Kidney tubule cell (primary cell): ENCODE measurements at regions not wholly inside any gene's neighbourhood (a gene's known extent, or its start where the extent isn't known, plus 50 kb on each side); places are given as distances from the start of the nearest gene placed in this dataset.

ENCODE experiments used
- DNase-seq: peaks from one replicate; pipeline ENCODE4 v3.0.0-alpha.2; 2018; ENCODE audit warnings: low spot score

DNA sequence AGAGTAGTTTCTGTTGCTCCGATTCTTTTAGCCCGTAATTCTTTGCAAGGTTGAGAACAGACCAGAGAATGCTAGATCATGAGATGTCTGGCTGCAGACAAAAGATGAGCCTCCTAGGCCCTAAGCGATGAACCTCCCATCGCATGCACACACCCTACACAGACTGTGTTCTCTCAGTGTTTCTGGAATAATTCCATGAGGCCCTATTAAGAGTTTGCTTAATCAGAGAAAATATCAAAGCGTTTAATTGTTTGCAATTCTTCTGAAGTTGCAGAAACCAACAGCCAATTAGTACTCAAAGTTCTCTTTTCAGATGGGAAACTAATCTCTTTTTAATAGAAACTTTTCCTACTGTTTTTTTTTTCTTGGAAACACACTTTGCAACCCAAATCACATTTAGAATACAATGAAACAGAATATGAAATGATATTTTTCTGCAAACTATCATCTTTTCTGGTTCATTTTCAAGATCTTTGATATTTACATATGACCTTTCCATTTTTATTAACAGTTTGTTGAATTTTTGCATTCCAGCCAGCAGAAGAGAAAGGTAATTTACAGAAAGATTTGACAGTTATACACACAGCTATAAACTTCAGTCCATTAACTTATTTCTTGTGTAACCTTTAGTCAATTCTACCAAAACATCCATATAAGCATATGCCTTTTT is 1525.6 kb downstream of the ARAP2 start:
- no peak for DNase-seq

GRCh38 chr4:34720571-34720970 is 1523.7 kb downstream of the ARAP2 start:
- peak; percentile 43 for DNase-seq

- DNase-seq = no peak
Measured at GRCh38 chr4:34721835-34722234, 1522.5 kb downstream of the ARAP2 start.

GRCh38 chr4:34723605-34724004 is 1520.7 kb downstream of the ARAP2 start:
- no peak for DNase-seq

- no peak for DNase-seq
Measured at GRCh38 chr4:34724491-34724890, 1519.8 kb downstream of the ARAP2 start.

- DNase-seq = no peak
Measured at GRCh38 chr4:34731070-34731469, 1513.2 kb downstream of the ARAP2 start.

DNA sequence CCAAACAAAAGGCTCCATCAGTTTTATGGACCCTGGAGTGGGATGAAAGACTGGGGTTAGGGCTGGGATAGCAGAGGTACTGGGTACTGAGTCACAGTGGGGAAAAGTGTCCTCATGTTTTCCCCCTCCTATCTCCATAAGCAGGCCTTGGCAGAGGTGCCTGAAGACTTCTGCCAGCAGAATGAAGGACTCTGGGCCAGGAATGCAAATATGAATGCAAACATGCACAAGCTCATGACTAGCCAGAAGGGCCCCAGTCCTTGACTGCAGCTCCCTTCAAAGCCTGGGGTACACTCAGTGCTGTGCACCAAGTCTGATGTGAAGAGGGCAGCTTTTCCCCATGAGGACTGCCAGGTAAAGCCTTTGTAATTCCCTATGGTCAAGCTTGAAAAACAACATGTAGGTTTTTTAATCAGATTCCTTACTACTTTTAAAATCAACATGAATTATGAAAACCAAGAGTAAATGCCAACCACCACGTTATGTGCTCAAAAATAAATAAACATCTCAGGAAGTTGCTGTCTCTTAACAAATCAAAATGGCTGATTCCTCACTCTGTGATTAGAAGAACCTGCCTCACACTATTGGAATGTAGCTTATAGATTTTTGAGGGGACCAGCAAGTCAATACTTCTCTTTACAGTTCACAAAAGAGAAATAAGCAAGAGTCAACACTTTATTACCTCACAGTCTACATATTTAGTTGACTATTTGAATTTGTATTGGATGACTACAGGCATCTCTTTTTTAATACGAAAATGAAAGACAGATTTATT is 1512.0 kb downstream of the ARAP2 start:
- DNase-seq = no peak

DNA sequence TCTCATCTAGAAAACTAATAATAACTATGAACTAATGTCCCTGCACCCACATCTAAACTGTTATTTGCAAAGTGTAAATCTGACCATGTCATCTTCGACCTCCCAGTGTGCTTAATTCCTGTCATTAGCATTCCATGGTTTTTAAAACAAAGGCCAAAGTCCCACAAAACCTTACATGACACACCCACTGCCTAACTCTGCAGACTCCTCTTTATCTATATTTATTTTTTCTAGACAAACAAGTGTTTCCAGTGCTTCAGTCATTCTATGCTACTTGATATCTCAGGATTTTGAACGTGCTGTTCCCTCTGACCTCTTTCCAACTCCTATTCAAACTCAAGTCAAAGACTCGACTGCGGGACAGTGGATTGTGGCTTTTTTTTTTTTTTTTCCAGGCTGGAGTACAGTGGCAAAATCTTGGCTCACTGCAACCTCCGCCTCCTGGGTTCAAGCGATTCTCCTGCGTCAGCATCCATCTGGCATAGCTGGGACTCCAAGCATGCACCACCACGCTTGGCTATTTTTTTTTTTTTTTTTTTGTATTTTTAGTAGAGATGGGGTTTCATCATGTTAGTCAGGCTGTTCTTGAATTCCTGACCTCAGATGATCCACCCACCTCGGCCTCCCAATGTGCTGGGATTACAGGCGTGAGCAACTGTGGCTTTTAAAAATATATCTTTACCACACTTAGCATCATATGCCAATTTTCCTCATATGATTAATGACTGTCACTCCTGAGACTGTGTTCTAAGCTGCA is 1511.0 kb downstream of the ARAP2 start:
- no peak for DNase-seq

- peak; percentile 0 for DNase-seq
Measured at GRCh38 chr4:34766935-34767334, 1477.4 kb downstream of the ARAP2 start.

- DNase-seq = peak; percentile 0
Measured at GRCh38 chr4:34767407-34767806, 1476.9 kb downstream of the ARAP2 start.

GRCh38 chr4:34771632-34772031 is 1472.7 kb downstream of the ARAP2 start:
- DNase-seq = peak; percentile 0

- DNase-seq = no peak
Measured at GRCh38 chr4:34790131-34790530, 1454.2 kb downstream of the ARAP2 start.

DNA sequence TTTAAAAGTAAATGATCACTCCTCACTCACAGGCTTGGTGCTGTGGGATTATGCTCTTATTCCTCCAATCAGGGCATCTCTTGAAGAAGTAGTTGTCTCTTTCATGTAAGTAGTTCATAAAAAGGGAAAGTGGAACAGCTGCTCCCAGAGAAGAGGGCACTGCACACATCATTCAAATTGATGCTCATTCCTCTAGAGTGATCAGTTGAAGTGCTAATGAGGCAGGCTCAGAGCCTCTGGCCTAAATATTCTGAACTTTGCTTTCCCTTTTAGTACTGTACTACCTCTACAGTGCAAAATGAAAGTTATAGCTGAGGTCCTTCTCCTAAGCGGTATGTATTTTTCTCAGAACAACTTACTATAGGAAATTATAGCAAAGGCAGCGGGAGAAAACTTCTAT is 1453.1 kb downstream of the ARAP2 start:
- no peak for DNase-seq

- no peak for DNase-seq
Measured at GRCh38 chr4:34800953-34801352, 1443.4 kb downstream of the ARAP2 start.

- DNase-seq = no peak
Measured at GRCh38 chr4:34814266-34814665, 1430.0 kb downstream of the ARAP2 start.

- no peak for DNase-seq
Measured at GRCh38 chr4:34824515-34824914, 1419.8 kb downstream of the ARAP2 start.

GRCh38 chr4:34826660-34827059 is 1417.7 kb downstream of the ARAP2 start:
- no peak for DNase-seq

GRCh38 chr4:34845926-34846325 is 1398.4 kb downstream of the ARAP2 start:
- no peak for DNase-seq

GRCh38 chr4:34850421-34850820 is 1393.9 kb downstream of the ARAP2 start:
- DNase-seq = no peak

- DNase-seq = no peak
Measured at GRCh38 chr4:34850968-34851367, 1393.3 kb downstream of the ARAP2 start.

- DNase-seq = no peak
Measured at GRCh38 chr4:34851411-34851810, 1392.9 kb downstream of the ARAP2 start.

GRCh38 chr4:34854451-34854850 is 1389.9 kb downstream of the ARAP2 start:
- no peak for DNase-seq

DNA sequence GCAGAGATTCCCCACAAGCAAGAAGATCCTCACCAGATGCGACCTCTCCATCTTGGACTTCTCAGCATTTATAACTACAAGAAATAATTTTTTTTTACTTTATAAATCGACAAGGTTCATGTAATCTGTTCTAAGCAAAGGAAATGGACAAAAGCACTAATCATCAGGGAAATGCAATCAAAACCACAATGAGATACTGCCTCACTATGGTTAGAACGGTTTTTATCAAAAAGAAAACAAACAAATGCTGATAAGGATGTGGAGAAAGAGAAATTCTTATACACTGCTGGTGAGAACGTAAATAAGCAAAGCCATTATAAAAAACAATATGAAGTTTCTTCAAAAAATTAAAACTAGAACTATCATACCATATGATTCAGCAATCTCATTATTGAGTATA is 1382.6 kb downstream of the ARAP2 start:
- no peak for DNase-seq
